ENCODE measurements at regions not wholly inside any gene's neighbourhood (a gene's known extent, or its start where the extent isn't known, plus 50 kb on each side); places are given as distances from the start of the nearest gene placed in this dataset.

GRCh38 chr10:129140921-129141885 lies 325.8 kb upstream of the MGMT start:
- no peak for DNase-seq

- DNase-seq: no peak
Observed at GRCh38 chr10:129151281-129151680, 315.8 kb upstream of the MGMT start.

- DNase-seq: no peak
Observed at GRCh38 chr10:129156406-129156805, 310.6 kb upstream of the MGMT start.

GRCh38 chr10:129157185-129157584 lies 309.9 kb upstream of the MGMT start:
- DNase-seq: no peak

GRCh38 chr10:129161150-129161549 lies 305.9 kb upstream of the MGMT start:
- DNase-seq: no peak

- no peak for DNase-seq
Observed at GRCh38 chr10:129163531-129163930, 303.5 kb upstream of the MGMT start.

- DNase-seq: no peak
Observed at GRCh38 chr10:129165076-129165720, 301.8 kb upstream of the MGMT start.

- DNase-seq: no peak
Observed at GRCh38 chr10:129165770-129166169, 301.3 kb upstream of the MGMT start.

GRCh38 chr10:129168660-129169059 lies 298.4 kb upstream of the MGMT start:
- no peak for DNase-seq

GRCh38 chr10:129169115-129169514 lies 297.9 kb upstream of the MGMT start:
- DNase-seq: no peak

- DNase-seq: no peak
Observed at GRCh38 chr10:129170812-129171211, 296.2 kb upstream of the MGMT start.

GRCh38 chr10:129171812-129172211 lies 295.2 kb upstream of the MGMT start:
- no peak for DNase-seq

GRCh38 chr10:129174232-129175014 lies 292.6 kb upstream of the MGMT start:
- DNase-seq: no peak

- DNase-seq: no peak
Observed at GRCh38 chr10:129179245-129179971, 287.6 kb upstream of the MGMT start.

GRCh38 chr10:129179972-129180678 lies 286.9 kb upstream of the MGMT start:
- DNase-seq: no peak

- no peak for DNase-seq
Observed at GRCh38 chr10:129184196-129184595, 282.8 kb upstream of the MGMT start.

GRCh38 chr10:129187331-129187730 lies 279.7 kb upstream of the MGMT start:
- DNase-seq: no peak

- DNase-seq: peak; percentile 45
Observed at GRCh38 chr10:129191797-129192196, 275.2 kb upstream of the MGMT start.

GRCh38 chr10:129192344-129193128 lies 274.5 kb upstream of the MGMT start:
- no peak for DNase-seq

GRCh38 chr10:129193148-129193547 lies 273.9 kb upstream of the MGMT start:
- DNase-seq: no peak

GRCh38 chr10:129194181-129194870 lies 272.7 kb upstream of the MGMT start:
- DNase-seq: no peak

All from NCI-H1105 treated with DMSO at 0.1 percent for 48 hours (cell line).